Activated CD8-positive, alpha-beta memory T cell treated with anti-CD3 and anti-CD28 coated beads, Interleukin-2, amount 10 ng/mL, durations not matched to agents 7 days and 5 days (primary cell): ENCODE measurements at regions not wholly inside any gene's neighbourhood (a gene's known extent, or its start where the extent isn't known, plus 50 kb on each side); places are given as distances from the start of the nearest gene placed in this dataset.
"Not testable (repeated sequence)": the region's sequence is repeated elsewhere in the genome, so short reads cannot be mapped to it uniquely, and the experiment has no call there.

Source experiments
- ATAC-seq: fragments of 150-1000 bp; cut with Tn5 transposase; one replicate; pipeline ENCODE4 v1.10.0; 2021; ENCODE audit warnings: moderate library complexity
- CTCF ChIA-PET: fragments of 350-600 bp; sonication (Branson Sonifier 250); formaldehyde crosslinking; loops from one replicate; lab custom pipeline; 2021; ENCODE audit warnings: antibody characterized with exemption; lab: Charles Lee
- DNase-seq: peaks from one replicate; pipeline ENCODE4 v3.0.0-alpha.2; 2020
- H3K27ac Mint-ChIP-seq: one replicate; pipeline ENCODE4 v1.8.0; 2021; ENCODE audit warnings: mild to moderate bottlenecking, mixed read lengths
- H3K27me3 Mint-ChIP-seq: one replicate; pipeline ENCODE4 v1.8.0; 2021; ENCODE audit warnings: mixed read lengths
- H3K36me3 Mint-ChIP-seq: one replicate; pipeline ENCODE4 v1.8.0; 2021; ENCODE audit warnings: mild to moderate bottlenecking, mixed read lengths
- H3K4me1 Mint-ChIP-seq: one replicate; pipeline ENCODE4 v1.8.0; 2021; ENCODE audit warnings: mixed read lengths
- H3K4me3 Mint-ChIP-seq: one replicate; pipeline ENCODE4 v1.8.0; 2021; ENCODE audit warnings: mild to moderate bottlenecking, moderate library complexity, mixed read lengths
- H3K9me3 Mint-ChIP-seq: one replicate; pipeline ENCODE4 v1.8.0; 2022; ENCODE audit warnings: low read depth, mixed read lengths

- H3K4me3 Mint-ChIP-seq, result no peak overlapping the region
- no peak for DNase-seq
- CTCF ChIA-PET, result no interaction called here
- ATAC-seq, result no peak
- H3K36me3 Mint-ChIP-seq, result no peaks in the 10 kb centered on the region
- no peaks in the 10 kb centered on the region for H3K4me1 Mint-ChIP-seq
- H3K27me3 Mint-ChIP-seq, result no peaks in the 10 kb centered on the region
- peaks cover 5% of the 10 kb centered on the region for H3K9me3 Mint-ChIP-seq
- H3K27ac Mint-ChIP-seq, result no peak overlapping the region
Measured at GRCh38 chr5:121660142-121660541, 191.5 kb upstream of the FTMT start.

GRCh38 chr5:121665542-121665941 lies 186.1 kb upstream of the FTMT start:
- ATAC-seq, DNase-seq, H3K27me3 Mint-ChIP-seq, H3K9me3 Mint-ChIP-seq, H3K4me3 Mint-ChIP-seq, H3K36me3 Mint-ChIP-seq, H3K27ac Mint-ChIP-seq, H3K4me1 Mint-ChIP-seq, CTCF ChIA-PET: not testable (repeated sequence)

- no peak overlapping the region for H3K4me3 Mint-ChIP-seq
- CTCF ChIA-PET, result no interaction called here
- no peaks in the 10 kb centered on the region for H3K27me3 Mint-ChIP-seq
- H3K27ac Mint-ChIP-seq, result no peak overlapping the region
- no peaks in the 10 kb centered on the region for H3K4me1 Mint-ChIP-seq
- DNase-seq (no peak), ATAC-seq (no peak)
- H3K9me3 Mint-ChIP-seq, result peaks cover 8% of the 10 kb centered on the region
- no peaks in the 10 kb centered on the region for H3K36me3 Mint-ChIP-seq
Measured at GRCh38 chr5:121667292-121667691, 184.4 kb upstream of the FTMT start.

GRCh38 chr5:121668635-121669034 lies 183.0 kb upstream of the FTMT start:
- Mint-ChIP-seq H3K4me1 (no peaks in the 10 kb centered on the region), H3K9me3 (peaks cover 8% of the 10 kb centered on the region), H3K27ac (no peak overlapping the region), H3K4me3 (no peak overlapping the region), H3K36me3 (no peaks in the 10 kb centered on the region), H3K27me3 (no peaks in the 10 kb centered on the region)
- DNase-seq (no peak), ATAC-seq (no peak)
- CTCF ChIA-PET, result no interaction called here

GRCh38 chr5:121671624-121672023 lies 180.1 kb upstream of the FTMT start:
- Mint-ChIP-seq H3K36me3 (no peaks in the 10 kb centered on the region), H3K9me3 (peaks cover 3% of the 10 kb centered on the region), H3K27ac (no peak overlapping the region), H3K27me3 (no peaks in the 10 kb centered on the region), H3K4me1 (no peaks in the 10 kb centered on the region), H3K4me3 (no peak overlapping the region)
- CTCF ChIA-PET, result no interaction called here
- ATAC-seq, result no peak
- no peak for DNase-seq

- no peaks in the 10 kb centered on the region for H3K27me3 Mint-ChIP-seq
- no peak overlapping the region for H3K27ac Mint-ChIP-seq
- CTCF ChIA-PET, result no interaction called here
- ATAC-seq, result no peak
- peaks cover 6% of the 10 kb centered on the region for H3K9me3 Mint-ChIP-seq
- no peak overlapping the region for H3K4me3 Mint-ChIP-seq
- DNase-seq, result no peak
- H3K4me1 Mint-ChIP-seq, result no peaks in the 10 kb centered on the region
- no peaks in the 10 kb centered on the region for H3K36me3 Mint-ChIP-seq
Measured at GRCh38 chr5:121675924-121676323, 175.8 kb upstream of the FTMT start.

- Mint-ChIP-seq H3K36me3 (no peaks in the 10 kb centered on the region), H3K27me3 (no peaks in the 10 kb centered on the region), H3K4me1 (no peaks in the 10 kb centered on the region), H3K9me3 (peaks cover 5% of the 10 kb centered on the region), H3K4me3 (no peak overlapping the region), H3K27ac (no peak overlapping the region)
- CTCF ChIA-PET, result no interaction called here
- no peak for DNase-seq
- no peak for ATAC-seq
Measured at GRCh38 chr5:121681229-121681855, 170.3 kb upstream of the FTMT start.

DNA sequence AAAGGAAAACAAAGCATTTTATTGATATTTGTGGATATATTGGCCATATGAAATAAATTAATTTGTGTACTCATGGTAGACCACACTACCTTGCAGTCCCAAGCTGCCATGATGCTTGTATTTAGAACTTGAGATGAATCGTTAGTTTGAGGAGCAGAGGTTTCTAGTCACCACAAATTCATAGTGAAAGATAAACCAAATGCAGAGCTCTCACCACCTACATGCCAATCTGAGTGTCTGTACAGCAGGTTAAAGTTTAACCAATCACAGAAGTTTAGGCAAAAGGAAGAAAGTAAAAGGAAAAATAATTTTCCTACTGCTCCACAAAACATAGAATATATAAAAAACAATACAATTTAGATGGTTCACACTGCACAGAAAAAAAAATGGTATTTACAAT lies 163.6 kb upstream of the FTMT start:
- ATAC-seq (no peak), DNase-seq (no peak)
- Mint-ChIP-seq H3K27ac (no peak overlapping the region), H3K4me3 (no peak overlapping the region), H3K27me3 (no peaks in the 10 kb centered on the region), H3K9me3 (peaks cover 2% of the 10 kb centered on the region), H3K4me1 (no peaks in the 10 kb centered on the region), H3K36me3 (no peaks in the 10 kb centered on the region)
- CTCF ChIA-PET, result no interaction called here

DNA sequence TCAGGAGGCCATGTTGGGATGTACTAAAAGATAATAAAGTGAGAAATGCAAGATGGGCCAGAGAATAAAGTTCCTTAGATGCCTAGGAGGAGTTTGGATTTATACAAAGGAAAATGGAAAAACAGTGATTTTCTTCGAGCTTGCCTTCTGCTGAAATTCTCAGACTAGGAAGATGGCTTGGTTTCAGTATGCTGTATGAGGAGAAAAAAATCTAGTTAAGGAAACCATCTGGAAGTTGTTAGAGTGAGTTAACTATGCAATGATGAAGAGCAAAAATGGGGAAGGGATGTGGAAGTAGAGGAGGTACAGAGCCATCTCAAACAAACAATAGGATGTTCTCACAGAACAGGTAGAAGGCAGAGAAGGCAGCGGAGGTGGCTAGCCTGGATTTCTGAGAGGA lies 162.9 kb upstream of the FTMT start:
- DNase-seq, result no peak
- Mint-ChIP-seq H3K4me3 (no peak overlapping the region), H3K9me3 (peaks cover 2% of the 10 kb centered on the region), H3K27me3 (no peaks in the 10 kb centered on the region), H3K4me1 (no peaks in the 10 kb centered on the region), H3K36me3 (no peaks in the 10 kb centered on the region), H3K27ac (no peak overlapping the region)
- CTCF ChIA-PET, result no interaction called here
- no peak for ATAC-seq

DNA sequence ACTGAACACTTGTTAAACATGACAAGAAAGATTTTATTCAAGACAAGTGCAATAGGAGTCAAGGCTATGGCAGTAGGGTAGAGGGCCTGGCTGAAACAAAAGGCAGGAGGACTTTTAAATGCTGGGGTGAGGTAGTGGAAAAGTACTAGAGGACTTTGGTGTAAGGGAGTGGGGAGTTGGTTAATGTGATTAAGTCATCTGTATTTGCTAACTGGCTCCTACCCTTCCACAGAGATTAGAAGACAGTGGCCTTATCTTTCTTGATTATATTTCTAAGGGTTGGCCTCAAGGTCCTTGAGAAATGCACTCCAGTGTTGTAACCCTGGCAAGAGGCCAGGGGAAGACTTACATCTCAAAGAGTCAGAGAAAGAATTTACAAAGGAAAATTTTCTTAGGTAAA lies 160.2 kb upstream of the FTMT start:
- CTCF ChIA-PET, result no interaction called here
- H3K4me3 Mint-ChIP-seq, result no peak overlapping the region
- ATAC-seq, result no peak
- DNase-seq, result no peak
- no peaks in the 10 kb centered on the region for H3K4me1 Mint-ChIP-seq
- no peaks in the 10 kb centered on the region for H3K36me3 Mint-ChIP-seq
- peaks cover 2% of the 10 kb centered on the region for H3K9me3 Mint-ChIP-seq
- no peaks in the 10 kb centered on the region for H3K27me3 Mint-ChIP-seq
- no peak overlapping the region for H3K27ac Mint-ChIP-seq

- Mint-ChIP-seq H3K9me3 (no peaks in the 10 kb centered on the region), H3K36me3 (no peaks in the 10 kb centered on the region), H3K4me1 (no peaks in the 10 kb centered on the region), H3K27ac (no peak overlapping the region), H3K27me3 (no peaks in the 10 kb centered on the region), H3K4me3 (no peak overlapping the region)
- CTCF ChIA-PET, result no interaction called here
- DNase-seq (no peak), ATAC-seq (no peak)
Measured at GRCh38 chr5:121692158-121692557, 159.5 kb upstream of the FTMT start.

GRCh38 chr5:121693864-121694263 lies 157.8 kb upstream of the FTMT start:
- Mint-ChIP-seq H3K4me3 (no peak overlapping the region), H3K27me3 (no peaks in the 10 kb centered on the region), H3K9me3 (no peaks in the 10 kb centered on the region), H3K27ac (no peak overlapping the region), H3K36me3 (no peaks in the 10 kb centered on the region), H3K4me1 (no peaks in the 10 kb centered on the region)
- ATAC-seq (no peak), DNase-seq (no peak)
- CTCF ChIA-PET, result no interaction called here

DNA sequence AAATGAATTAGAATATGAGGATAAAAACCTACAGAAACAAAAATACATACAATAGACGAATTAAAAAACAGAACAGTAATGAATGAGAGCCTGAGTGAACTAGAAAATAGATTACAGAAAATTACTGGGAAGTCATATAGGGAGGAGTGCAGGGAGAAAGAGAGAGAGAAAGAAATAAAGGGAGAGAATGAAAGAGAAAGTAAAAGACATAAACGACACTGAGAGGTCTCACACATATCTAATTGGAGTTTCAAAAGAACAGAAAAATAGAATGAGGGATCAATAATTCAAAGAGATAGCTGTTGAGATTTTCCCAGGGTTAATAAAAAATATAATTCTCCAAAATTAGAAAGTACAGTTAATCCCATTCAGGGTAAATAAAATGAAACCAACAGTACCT lies 156.4 kb upstream of the FTMT start:
- Mint-ChIP-seq H3K27me3 (no peaks in the 10 kb centered on the region), H3K4me1 (no peaks in the 10 kb centered on the region), H3K36me3 (no peaks in the 10 kb centered on the region), H3K9me3 (no peaks in the 10 kb centered on the region), H3K27ac (no peak overlapping the region), H3K4me3 (peak overlapping the region; percentile 5)
- no peak for DNase-seq
- CTCF ChIA-PET, result no interaction called here
- no peak for ATAC-seq

DNA sequence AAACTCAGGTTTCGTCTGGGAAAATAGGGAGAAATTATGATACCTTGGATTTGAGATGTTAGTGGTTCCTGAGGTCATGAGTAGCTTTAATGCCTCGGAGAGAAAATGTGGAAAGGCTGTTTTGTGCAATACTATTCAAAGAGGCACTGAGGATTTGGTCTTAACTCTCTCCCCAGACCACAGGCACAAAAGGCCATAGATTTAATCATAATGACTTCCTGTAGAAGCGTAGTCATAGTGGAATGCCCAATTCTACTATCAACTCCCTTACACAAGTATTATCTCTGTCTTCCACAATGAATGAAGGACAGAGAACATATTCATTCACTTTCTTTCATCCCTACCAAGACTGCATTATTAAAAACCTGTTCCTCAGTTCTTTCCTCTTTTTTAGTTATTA lies 153.0 kb upstream of the FTMT start:
- Mint-ChIP-seq H3K36me3 (no peaks in the 10 kb centered on the region), H3K4me3 (no peak overlapping the region), H3K4me1 (no peaks in the 10 kb centered on the region), H3K27me3 (no peaks in the 10 kb centered on the region), H3K27ac (no peak overlapping the region), H3K9me3 (no peaks in the 10 kb centered on the region)
- ATAC-seq (no peak), DNase-seq (no peak)
- CTCF ChIA-PET, result no interaction called here

DNA sequence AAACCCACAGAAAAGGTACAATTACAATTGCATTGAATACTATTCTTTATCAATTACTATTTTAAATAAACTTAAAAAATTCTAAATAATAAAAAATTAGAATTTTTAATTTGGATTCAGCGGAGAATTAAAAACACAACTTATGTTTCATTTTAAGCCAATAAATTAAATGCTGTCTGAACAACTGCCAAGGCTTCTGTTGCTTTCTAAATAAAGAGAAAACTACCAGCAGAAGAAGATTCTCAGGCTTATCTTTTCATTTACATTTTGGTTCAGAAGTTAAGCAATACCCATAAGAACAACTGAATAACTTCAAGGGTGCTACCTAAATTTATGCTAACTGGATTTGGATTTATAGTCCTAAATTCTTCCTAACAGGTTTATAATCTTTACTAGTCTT lies 150.0 kb upstream of the FTMT start:
- Mint-ChIP-seq H3K9me3 (peaks cover 2% of the 10 kb centered on the region), H3K4me1 (no peaks in the 10 kb centered on the region), H3K27me3 (no peaks in the 10 kb centered on the region), H3K4me3 (no peak overlapping the region), H3K27ac (no peak overlapping the region), H3K36me3 (no peaks in the 10 kb centered on the region)
- ATAC-seq, result no peak
- DNase-seq, result no peak
- CTCF ChIA-PET, result no interaction called here
